ENCODE measurements at regions not wholly inside any gene's neighbourhood (a gene's known extent, or its start where the extent isn't known, plus 50 kb on each side); places are given as distances from the start of the nearest gene placed in this dataset.

GRCh38 chr3:3696345-3696744 is 102.9 kb upstream of the LRRN1 start:
- Histone ChIP-seq H3K27me3 (no peaks in the 10 kb centered on the region), H3K27ac (replicated peaks in 1 of 4) (no peak overlapping the region), H3K36me3 (no peaks in the 10 kb centered on the region), H3K4me3 (no peak overlapping the region), H3K4me1 (no peaks in the 10 kb centered on the region), H3K9me3 (no peaks in the 10 kb centered on the region)
- TF ChIP-seq CTCF (IDR thresholded peaks at IDR 0.05) (no peak), POLR2A (IDR thresholded peaks at IDR 0.05; ENCODE audit: low read depth) (no peak), EP300 (IDR thresholded peaks at IDR 0.05) (no peak), POLR2AphosphoS5 (IDR thresholded peaks at IDR 0.05) (no peak)
- intact Hi-C loops (cut with DNase I), result no loop called here
- 78% methylated on average over 5 of the region's 5 CpGs for WGBS
- no peak for DNase-seq (ENCODE audit: extremely low spot score)

GRCh38 chr3:3693593-3693992 is 105.6 kb upstream of the LRRN1 start:
- no peaks in the 10 kb centered on the region for H3K9me3 ChIP-seq
- DNase-seq (ENCODE audit: extremely low spot score), result peak; percentile 74
- H3K27ac ChIP-seq (replicated peaks in 1 of 4), result no peak overlapping the region
- H3K27me3 ChIP-seq, result no peaks in the 10 kb centered on the region
- no peaks in the 10 kb centered on the region for H3K36me3 ChIP-seq
- intact Hi-C loops (cut with DNase I), result no loop called here
- TF ChIP-seq CTCF (IDR thresholded peaks at IDR 0.05), result no peak
- no peak for TF ChIP-seq POLR2AphosphoS5 (IDR thresholded peaks at IDR 0.05)
- no peak for TF ChIP-seq EP300 (IDR thresholded peaks at IDR 0.05)
- no peak for TF ChIP-seq POLR2A (IDR thresholded peaks at IDR 0.05; ENCODE audit: low read depth)
- WGBS, result 86% methylated on average over 1 of the region's 1 CpG
- no peaks in the 10 kb centered on the region for H3K4me1 ChIP-seq
- no peak overlapping the region for H3K4me3 ChIP-seq

- peak; percentile 47 for DNase-seq (ENCODE audit: extremely low spot score)
- Histone ChIP-seq H3K27me3 (no peaks in the 10 kb centered on the region), H3K36me3 (no peaks in the 10 kb centered on the region), H3K4me3 (no peak overlapping the region), H3K9me3 (no peaks in the 10 kb centered on the region), H3K4me1 (no peaks in the 10 kb centered on the region), H3K27ac (replicated peaks in 1 of 4) (no peak overlapping the region)
- WGBS, result 63% methylated on average over 2 of the region's 2 CpGs
- TF ChIP-seq POLR2A (IDR thresholded peaks at IDR 0.05; ENCODE audit: low read depth) (no peak), EP300 (IDR thresholded peaks at IDR 0.05) (no peak), CTCF (IDR thresholded peaks at IDR 0.05) (no peak), POLR2AphosphoS5 (IDR thresholded peaks at IDR 0.05) (no peak)
- intact Hi-C loops (cut with DNase I), result no loop called here
Measured at GRCh38 chr3:3689601-3690375, 109.4 kb upstream of the LRRN1 start.

GRCh38 chr3:3686907-3687648 is 112.2 kb upstream of the LRRN1 start:
- Histone ChIP-seq H3K27ac (replicated peaks in 1 of 4) (no peak overlapping the region), H3K36me3 (no peaks in the 10 kb centered on the region), H3K27me3 (no peaks in the 10 kb centered on the region), H3K9me3 (no peaks in the 10 kb centered on the region), H3K4me1 (no peaks in the 10 kb centered on the region), H3K4me3 (no peak overlapping the region)
- DNase-seq (ENCODE audit: extremely low spot score), result no peak
- TF ChIP-seq CTCF (IDR thresholded peaks at IDR 0.05) (no peak), EP300 (IDR thresholded peaks at IDR 0.05) (no peak), POLR2A (IDR thresholded peaks at IDR 0.05; ENCODE audit: low read depth) (no peak), POLR2AphosphoS5 (IDR thresholded peaks at IDR 0.05) (no peak)
- intact Hi-C loops (cut with DNase I), result no loop called here
- WGBS, result 77% methylated on average over 3 of the region's 3 CpGs
